NCI-H345 treated with DMSO at 0.1 percent for 48 hours (cell line): ENCODE measurements at regions not wholly inside any gene's neighbourhood (a gene's known extent, or its start where the extent isn't known, plus 50 kb on each side); places are given as distances from the start of the nearest gene placed in this dataset.

Experiments used
- DNase-seq: peaks from one replicate; lab custom pipeline; 2025; ENCODE audit not compliant: unreplicated experiment; lab: John Stamatoyannopoulos, UW

DNA sequence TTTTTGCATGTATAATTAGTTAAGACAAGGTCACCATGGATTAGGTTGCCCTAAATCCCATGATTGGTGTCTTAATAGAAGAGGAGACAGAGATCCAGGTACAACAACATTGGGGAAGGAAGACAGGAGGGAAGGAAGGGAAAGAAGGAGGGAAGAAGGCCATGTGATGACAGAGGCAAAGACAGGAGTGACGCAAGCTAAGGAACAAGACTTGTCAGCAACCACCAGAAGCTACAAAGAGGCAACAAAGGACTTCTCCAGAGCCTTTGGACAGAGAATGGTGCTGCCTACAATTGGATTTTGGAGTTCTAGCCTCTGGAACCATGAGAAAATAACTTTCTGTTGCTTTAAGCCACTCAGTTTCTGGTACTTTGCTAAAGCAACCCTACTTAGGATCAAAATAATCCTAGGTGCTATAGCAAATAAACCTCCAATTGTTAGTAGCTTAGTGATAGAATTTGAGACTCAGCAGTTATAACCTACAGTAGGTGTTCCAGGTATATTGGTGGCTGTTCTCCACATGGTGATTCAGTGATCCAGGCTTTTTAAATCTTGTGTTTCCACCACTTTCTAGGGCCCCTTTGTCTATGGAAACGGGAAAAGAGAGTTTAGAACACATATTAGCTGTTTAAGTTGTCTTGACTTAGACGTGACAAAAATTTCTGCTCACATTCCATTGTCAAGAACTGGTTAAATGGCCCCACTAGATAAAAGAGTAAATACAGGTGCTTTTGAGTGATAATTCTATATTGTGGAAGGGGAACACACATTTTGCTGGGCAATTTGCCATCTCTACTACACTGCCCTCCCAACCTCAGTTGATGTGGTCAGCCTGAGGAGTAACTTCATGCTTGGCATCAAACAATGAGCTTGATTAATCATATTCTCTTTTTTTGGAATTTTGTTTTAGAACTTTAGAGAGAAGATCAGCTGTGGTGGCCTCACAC, 70.5 kb upstream of the SP4 start:
- DNase-seq = no peak

DNA sequence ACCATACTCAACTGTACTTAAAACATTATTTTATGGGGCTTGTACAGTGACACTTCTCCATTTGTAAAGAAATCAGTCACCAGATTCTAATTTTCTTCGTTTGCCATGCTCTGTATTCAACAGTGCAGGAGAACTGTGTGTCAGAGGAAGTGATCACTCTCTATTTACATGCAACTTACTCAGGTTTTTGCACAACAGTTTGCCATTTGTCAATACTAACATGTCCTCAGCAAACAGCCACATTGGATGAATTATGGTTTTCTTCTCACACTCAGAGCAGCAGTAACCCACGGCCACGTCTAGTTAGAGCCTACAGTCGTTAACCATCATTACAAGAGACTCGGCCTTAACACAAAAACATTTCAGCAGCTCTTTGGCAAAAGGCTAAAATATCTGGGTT, 69.2 kb upstream of the SP4 start:
- DNase-seq = no peak

DNA sequence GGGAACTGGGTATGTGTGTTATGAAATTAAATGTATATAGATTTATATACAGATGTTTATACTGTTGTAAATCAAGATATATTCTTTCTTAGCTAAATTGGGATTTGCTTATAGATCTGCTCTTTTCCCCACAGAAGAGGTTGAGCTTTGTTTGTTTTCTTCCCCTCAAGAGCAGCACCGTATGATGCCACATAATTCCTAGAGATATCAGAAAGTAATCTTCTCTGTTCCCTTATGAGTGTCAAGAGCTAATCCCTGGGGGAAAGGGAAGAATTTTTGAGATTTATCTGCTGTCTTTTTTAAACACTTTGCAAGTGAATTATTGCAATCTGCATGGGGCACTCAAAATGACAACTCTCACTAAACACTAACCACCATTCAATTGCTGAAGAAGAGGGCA, 68.7 kb upstream of the SP4 start:
- no peak for DNase-seq

DNA sequence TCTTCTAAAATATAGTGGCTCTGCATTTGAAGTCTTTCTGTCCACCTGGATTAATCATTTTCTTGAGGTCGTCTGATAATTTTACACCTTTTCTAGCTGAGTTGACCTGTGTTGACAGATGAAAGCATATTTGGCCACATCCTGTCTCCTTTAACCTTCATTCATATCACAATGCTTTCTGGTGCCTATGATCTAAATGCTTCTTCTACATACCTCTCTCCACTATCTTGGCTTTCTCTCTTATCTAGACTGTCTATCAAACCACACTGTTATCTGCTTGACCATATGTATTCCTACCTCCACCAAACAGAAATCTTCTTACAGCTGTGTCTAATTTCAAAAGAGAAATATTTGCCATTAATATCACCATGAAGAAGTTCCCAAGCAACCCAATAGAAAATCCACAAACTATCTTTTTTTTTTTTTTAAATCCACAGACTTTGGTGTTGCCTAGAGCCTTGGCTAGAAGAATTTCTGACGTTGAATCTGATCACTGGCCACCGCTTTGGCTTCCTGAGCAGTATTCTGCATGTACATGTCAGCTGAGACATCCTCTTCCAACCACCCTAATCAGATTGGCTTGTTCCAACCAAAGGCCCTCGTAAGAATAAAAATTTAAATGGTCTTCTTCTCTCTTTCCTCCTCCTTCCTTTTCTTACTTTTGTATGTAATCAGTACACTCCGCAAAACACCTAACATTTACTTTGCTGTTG, 66.3 kb upstream of the SP4 start:
- no peak for DNase-seq

DNA sequence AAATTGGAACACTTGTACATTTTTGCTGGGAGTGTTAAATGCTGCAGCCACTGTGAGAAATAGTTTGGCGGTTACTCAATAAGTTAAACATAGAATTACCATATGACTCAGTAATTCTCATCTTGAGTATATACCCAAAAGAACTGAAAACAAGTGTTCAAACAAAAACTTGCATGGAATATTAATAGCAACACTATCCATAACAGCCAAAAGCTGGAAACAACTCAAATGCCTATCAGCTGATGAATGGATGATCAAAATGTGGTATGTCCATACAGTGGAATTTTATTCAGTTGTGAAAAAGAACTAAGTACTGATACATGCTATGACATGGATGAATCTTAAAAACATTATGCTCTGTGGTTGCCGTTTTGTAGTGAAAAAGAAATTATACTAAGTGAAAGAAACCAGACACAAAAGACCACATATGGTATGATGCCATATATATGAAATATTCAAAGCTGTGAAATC, 63.0 kb upstream of the SP4 start:
- DNase-seq = no peak

DNA sequence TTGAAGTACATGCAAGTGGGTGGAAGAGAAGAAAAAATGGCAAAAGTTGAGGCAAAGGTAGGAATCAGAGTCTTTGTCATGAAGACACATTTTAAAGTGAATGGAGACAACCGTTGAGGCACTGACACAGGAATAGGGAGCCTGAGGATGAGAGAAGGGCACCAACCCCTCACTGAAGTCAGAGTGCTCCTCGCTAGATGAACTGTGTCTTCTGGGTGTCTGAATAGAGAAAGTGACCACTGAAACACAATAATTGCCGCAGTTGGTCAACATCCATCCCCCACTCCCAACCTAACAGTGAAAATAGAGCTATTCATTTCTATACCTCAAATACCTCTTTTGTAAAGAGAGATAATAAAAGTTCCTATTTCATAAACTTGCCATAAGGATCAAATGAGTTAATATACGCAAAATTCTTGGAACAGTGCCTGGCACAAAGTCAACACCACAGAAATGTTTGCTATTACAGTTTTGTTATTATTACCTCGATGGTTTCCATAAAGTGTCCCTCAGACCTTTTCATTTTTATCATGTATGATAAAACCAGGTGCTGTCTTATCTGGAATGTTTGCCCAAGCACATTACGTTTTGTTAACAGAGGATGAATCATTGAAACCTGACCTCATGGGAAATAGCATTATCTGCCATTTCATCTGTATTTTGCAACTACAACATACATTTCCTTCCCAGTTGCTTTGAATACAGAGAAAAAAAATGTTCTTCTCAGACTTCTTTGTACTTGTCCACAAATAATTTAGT, 61.8 kb upstream of the SP4 start:
- DNase-seq = peak; percentile 48

DNA sequence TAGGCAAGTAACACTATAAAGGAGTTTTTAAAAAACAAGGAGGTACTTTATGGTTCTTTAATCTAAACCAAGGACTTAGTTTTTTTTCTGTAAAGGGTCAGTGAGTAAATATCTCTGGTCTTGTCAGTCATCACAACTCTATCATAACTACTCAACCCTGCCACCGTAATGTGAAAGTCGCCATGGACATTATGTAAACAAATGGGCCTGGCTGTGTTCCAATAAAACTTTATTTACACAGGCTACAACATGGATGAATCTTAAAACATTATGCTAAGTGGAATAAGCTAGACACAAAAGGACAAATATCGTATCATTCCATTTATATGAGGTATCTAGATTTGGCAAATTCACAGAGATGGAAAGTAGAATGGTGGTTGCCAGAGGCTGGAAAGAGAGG, 60.8 kb upstream of the SP4 start:
- DNase-seq = peak; percentile 20

DNA sequence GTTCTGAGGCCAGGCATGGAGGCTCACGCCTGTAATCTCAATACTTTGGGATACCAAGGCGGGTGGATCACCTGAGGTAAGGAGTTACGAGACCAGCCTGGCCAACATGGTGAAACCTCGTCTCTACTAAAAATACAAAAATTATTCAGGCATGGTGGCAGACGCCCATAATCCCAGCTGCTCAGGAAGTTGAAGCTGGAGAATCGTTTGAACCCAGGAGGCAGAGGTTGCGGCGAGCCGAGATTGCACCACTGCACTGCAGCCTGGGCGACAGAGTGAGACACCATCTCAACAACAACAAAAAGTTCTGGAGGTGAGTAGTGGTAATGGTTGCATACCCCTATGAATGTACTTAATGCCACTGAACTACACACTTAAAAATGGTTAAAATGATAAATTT, 60.3 kb upstream of the SP4 start:
- no peak for DNase-seq

DNA sequence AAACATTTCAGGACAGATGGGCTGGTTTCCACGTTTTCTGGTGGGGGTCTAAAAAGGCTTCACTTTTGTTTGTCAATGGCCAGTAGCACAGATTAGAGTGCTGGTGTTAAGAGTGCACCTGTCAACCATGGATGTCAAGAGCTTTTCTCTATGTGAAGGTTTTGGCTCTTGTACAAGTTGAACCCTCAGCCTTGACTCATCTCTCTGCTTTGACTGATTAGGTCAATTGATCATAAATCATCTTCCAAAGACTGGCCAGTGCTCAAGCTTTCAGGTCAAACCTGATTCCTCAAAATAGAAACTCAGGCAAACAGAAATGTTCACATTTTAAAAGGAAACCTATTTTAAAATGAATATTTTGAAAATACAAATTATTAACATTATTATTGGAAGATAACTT, 59.6 kb upstream of the SP4 start:
- DNase-seq = peak; percentile 36

DNA sequence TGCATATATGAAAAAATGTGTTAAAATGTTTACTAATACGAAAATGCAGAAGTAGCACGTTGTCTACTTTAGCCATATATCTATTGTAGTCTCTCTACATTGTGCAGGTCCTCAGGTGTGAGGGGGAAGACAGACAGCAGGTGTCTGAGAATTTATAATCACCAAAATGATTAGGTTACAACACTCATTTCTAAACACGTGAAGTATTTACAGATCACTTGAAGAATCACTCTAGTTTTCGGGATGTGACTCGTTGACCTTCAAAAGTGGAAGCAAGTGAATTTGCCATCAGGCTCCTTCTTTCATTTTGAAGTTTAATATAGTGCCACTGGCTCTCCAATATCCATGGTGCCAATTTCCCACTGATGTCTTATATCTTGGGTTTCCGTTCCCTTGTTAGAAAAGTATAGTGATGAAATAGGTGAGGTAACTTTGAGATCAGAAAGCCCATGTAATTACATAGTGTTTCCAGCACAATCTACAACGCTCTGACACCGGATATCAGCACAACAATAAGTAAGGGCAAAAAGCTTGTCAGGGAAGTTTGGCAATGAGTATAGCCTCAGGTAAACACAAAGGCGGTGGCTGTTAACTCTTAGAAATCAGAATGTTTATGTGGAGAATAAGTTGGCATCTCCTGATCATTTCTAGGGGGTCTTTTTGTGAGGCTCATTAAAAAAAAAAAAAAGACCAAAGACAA, 57.5 kb upstream of the SP4 start:
- DNase-seq = peak; percentile 37

DNA sequence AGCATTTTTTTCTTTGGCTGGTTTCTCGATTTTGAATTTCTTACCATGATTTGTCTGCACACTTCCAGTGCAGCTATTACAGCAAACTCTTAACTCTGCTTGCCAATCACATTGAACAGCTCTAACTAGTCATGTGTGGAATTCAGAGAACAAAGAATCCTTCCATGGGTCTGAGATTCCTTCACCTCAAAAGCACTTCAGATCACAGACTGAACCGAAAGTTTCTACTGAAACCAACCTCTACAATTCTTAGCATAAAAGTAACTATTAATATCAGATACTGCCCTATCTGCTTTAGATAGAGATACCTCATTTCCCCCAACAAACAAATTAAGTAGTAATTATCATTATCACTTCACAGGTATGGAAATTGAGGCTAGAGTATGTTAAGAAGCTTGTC, 56.5 kb upstream of the SP4 start:
- DNase-seq = no peak

DNA sequence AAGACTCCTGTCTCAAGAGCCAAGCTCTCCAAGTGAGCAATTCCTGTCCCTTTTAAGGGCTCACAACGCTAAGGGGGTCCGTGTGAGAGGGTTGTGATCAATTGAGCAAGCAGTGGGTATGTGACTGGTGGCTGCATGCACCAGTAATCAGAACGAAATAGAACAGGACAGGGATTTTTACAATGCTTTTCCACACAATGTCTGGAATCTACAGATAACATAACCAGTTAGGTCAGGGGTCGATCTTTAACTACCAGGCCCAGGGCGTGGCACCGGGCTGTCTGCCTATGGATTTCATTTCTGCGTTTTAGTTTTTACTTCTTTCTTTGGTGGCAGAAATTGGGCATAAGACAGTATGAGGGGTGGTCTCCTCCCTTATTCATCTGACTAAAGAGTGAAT, 54.9 kb upstream of the SP4 start:
- DNase-seq = no peak

DNA sequence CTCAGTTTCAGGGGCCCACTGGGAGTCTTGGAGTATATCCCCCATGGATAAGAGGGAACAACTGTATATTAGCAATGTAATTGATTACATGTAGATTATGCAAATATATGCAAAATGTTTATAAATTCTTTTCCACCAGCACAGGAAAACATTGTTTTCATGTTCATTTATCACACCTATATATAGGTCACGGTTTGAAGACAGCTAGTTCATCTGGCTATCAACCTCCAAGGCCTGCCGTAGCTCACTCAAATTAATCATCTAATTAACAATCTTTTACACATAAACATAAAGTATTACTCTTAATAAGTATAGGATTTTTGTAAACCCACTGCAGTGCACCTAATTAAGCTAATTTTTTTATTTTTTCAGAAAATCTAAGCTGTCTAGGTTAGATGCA, 53.7 kb upstream of the SP4 start:
- no peak for DNase-seq

DNA sequence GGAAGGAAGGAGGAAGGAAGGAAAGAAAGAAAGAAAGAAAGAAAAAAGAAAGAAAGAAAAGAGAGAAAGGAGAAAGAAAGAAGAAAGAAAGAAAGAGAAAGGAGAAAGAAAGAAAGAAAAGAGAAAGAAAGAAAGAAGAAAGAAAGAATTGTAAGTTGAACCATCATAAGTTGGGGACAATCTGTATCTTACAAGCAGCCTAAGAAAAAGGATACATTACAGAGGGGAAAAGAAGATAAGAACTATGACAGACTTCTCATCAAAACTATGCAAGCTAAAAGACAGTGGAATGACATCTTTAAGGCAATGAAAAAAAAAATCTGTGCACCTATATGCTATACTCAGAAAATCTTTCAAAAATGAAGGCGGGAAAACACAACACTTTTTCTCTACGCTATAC, 50.3 kb upstream of the SP4 start:
- DNase-seq = no peak
